ENCODE measurements at regions not wholly inside any gene's neighbourhood (a gene's known extent, or its start where the extent isn't known, plus 50 kb on each side); places are given as distances from the start of the nearest gene placed in this dataset.

GRCh38 chr5:93660677-93661076, 77.7 kb downstream of the NR2F1 start:
- H3K9me3 ChIP-seq (ENCODE audit: control insufficient read depth, low read depth, low read length) = no peaks in the 10 kb centered on the region
- no peak overlapping the region for H3K4me3 ChIP-seq (ENCODE audit: low read length)
- no peaks in the 10 kb centered on the region for H3K4me1 ChIP-seq (ENCODE audit: control insufficient read depth, insufficient read depth, low read length)
- no peaks in the 10 kb centered on the region for H3K27me3 ChIP-seq (ENCODE audit: control insufficient read depth, insufficient read depth, low read length)
- no peak overlapping the region for H3K27ac ChIP-seq (ENCODE audit: low read length)
- 0% methylated on average over 1 of the region's 1 CpG for WGBS (ENCODE audit: insufficient coverage, low lambda C conversion rate)
- H3K36me3 ChIP-seq (ENCODE audit: control insufficient read depth, insufficient read depth, low read length) = no peaks in the 10 kb centered on the region
- DNase-seq = no peak

- Histone ChIP-seq H3K9me3 (ENCODE audit: control insufficient read depth, low read depth, low read length) (no peaks in the 10 kb centered on the region), H3K27me3 (ENCODE audit: control insufficient read depth, insufficient read depth, low read length) (no peaks in the 10 kb centered on the region), H3K36me3 (ENCODE audit: control insufficient read depth, insufficient read depth, low read length) (no peaks in the 10 kb centered on the region), H3K4me3 (ENCODE audit: low read length) (no peak overlapping the region), H3K27ac (ENCODE audit: low read length) (no peak overlapping the region), H3K4me1 (ENCODE audit: control insufficient read depth, insufficient read depth, low read length) (no peaks in the 10 kb centered on the region)
- no peak for DNase-seq
Measured at GRCh38 chr5:93658044-93658443, 75.0 kb downstream of the NR2F1 start.

DNA sequence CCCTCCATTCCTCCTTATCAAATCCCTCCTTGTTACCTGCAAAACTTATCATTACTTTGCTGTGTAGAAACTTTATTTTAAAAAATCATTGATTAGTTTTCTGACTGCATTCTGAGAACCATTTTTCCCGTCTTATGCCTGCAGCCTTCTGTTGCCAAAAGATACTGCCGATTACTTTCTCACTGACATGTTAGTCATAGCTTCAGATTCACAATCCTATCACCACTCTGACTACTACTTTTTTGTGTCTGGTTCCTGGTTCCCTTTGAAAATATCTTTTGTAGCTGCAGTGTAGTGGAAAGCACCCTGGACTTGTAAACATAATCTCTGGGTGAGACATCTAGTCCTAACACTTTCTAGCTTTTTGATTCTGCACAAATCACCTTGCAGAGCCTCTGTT, 71.7 kb downstream of the NR2F1 start:
- Histone ChIP-seq H3K27ac (ENCODE audit: low read length) (no peak overlapping the region), H3K9me3 (ENCODE audit: control insufficient read depth, low read depth, low read length) (peaks cover 6% of the 10 kb centered on the region), H3K36me3 (ENCODE audit: control insufficient read depth, insufficient read depth, low read length) (no peaks in the 10 kb centered on the region), H3K27me3 (ENCODE audit: control insufficient read depth, insufficient read depth, low read length) (no peaks in the 10 kb centered on the region), H3K4me1 (ENCODE audit: control insufficient read depth, insufficient read depth, low read length) (no peaks in the 10 kb centered on the region), H3K4me3 (ENCODE audit: low read length) (no peak overlapping the region)
- no peak for DNase-seq
- 100% methylated on average over 1 of the region's 2 CpGs for WGBS (ENCODE audit: insufficient coverage, low lambda C conversion rate)

- no peaks in the 10 kb centered on the region for H3K36me3 ChIP-seq (ENCODE audit: control insufficient read depth, insufficient read depth, low read length)
- no peaks in the 10 kb centered on the region for H3K4me1 ChIP-seq (ENCODE audit: control insufficient read depth, insufficient read depth, low read length)
- H3K4me3 ChIP-seq (ENCODE audit: low read length) = no peak overlapping the region
- no peaks in the 10 kb centered on the region for H3K27me3 ChIP-seq (ENCODE audit: control insufficient read depth, insufficient read depth, low read length)
- no peak for DNase-seq
- no peak overlapping the region for H3K27ac ChIP-seq (ENCODE audit: low read length)
- peaks cover 6% of the 10 kb centered on the region for H3K9me3 ChIP-seq (ENCODE audit: control insufficient read depth, low read depth, low read length)
- WGBS (ENCODE audit: insufficient coverage, low lambda C conversion rate) = 100% methylated on average over 1 of the region's 1 CpG
Measured at GRCh38 chr5:93653716-93654115, 70.7 kb downstream of the NR2F1 start.

DNA sequence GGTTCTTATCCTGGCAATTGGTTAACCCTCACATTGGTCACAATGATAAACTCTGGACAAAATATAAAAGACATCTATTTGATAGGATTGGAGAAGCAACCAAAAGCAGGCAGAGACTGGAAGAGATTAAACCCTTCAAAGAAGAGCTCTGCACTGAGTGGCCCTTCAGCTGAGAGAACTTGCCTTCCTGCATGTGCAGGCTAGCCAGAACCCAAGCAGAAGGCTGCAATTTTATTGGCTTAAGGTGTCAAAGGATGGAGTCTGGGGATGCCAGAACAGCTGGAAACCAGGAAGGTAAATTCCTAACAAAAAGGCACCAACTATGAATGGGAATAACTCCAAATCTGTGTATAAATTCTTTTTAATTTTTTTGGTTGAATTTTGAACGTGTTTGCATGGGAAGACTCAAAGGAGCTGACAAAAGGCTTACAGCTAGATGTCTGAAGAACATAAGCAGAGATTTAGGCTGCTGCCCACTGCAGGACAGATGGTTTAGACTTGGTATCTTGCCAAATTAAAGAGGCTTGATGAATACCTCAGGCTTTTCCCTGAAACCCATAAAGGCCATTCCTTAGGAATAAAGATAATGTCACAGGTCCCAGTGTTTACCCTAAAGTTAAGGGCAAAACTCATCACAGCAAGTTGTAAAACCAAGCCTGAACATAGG, 66.3 kb downstream of the NR2F1 start:
- no peak overlapping the region for H3K4me3 ChIP-seq (ENCODE audit: low read length)
- H3K27me3 ChIP-seq (ENCODE audit: control insufficient read depth, insufficient read depth, low read length) = no peaks in the 10 kb centered on the region
- H3K9me3 ChIP-seq (ENCODE audit: control insufficient read depth, low read depth, low read length) = peaks cover 6% of the 10 kb centered on the region
- H3K36me3 ChIP-seq (ENCODE audit: control insufficient read depth, insufficient read depth, low read length) = no peaks in the 10 kb centered on the region
- no peak for DNase-seq
- H3K4me1 ChIP-seq (ENCODE audit: control insufficient read depth, insufficient read depth, low read length) = no peaks in the 10 kb centered on the region
- WGBS (ENCODE audit: insufficient coverage, low lambda C conversion rate) = no CpG with 5 or more reads among the region's 1 CpG
- H3K27ac ChIP-seq (ENCODE audit: low read length) = no peak overlapping the region

DNA sequence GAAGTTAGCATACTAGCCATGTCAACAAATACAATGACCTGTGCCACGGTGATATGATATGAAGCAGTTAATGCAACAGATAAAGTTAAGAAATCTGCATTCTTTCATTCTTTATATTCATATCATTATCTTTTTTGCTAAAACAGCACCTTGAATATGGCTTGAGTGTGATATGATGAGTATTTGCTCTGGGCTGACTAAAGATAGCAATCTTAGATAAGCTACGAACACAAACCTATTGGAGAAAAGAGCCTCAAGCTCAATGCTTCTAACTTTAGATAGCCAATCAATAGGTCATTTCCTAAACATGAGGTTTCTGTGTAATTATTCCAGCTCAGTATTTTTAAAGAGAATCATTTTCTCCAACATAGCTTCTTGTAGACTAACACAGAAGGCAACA, 61.7 kb downstream of the NR2F1 start:
- no CpG with 5 or more reads among the region's 2 CpGs for WGBS (ENCODE audit: insufficient coverage, low lambda C conversion rate)
- H3K4me3 ChIP-seq (ENCODE audit: low read length) = no peak overlapping the region
- no peaks in the 10 kb centered on the region for H3K9me3 ChIP-seq (ENCODE audit: control insufficient read depth, low read depth, low read length)
- no peaks in the 10 kb centered on the region for H3K4me1 ChIP-seq (ENCODE audit: control insufficient read depth, insufficient read depth, low read length)
- H3K27ac ChIP-seq (ENCODE audit: low read length) = no peak overlapping the region
- H3K36me3 ChIP-seq (ENCODE audit: control insufficient read depth, insufficient read depth, low read length) = no peaks in the 10 kb centered on the region
- DNase-seq = no peak
- no peaks in the 10 kb centered on the region for H3K27me3 ChIP-seq (ENCODE audit: control insufficient read depth, insufficient read depth, low read length)
